HCT116 (cell line): ENCODE measurements at regions not wholly inside any gene's neighbourhood (a gene's known extent, or its start where the extent isn't known, plus 50 kb on each side); places are given as distances from the start of the nearest gene placed in this dataset.

Experiments used
- ATAC-seq: fragments of 200-7000 bp; cut with Tn5 transposase; 2 replicates; pipeline ENCODE4 v1.9.1; 2020; ENCODE audit warnings: mild to moderate bottlenecking, moderate library complexity
- BruUV-seq: library from RNA; stranded (reverse); fragments of 400-500 nt; replicated peaks from 2 replicates; lab custom pipeline; 2021; lab: Mats Ljungman, UMichigan
- CTCF ChIA-PET: fragments of 300-600 bp; sonication (Branson Sonifier 250); formaldehyde crosslinking; loops from one replicate; lab custom pipeline; 2021; ENCODE audit warnings: antibody characterized with exemption; lab: Charles Lee
- POLR2A ChIA-PET: fragments of 300-600, 350-600 bp; sonication (Branson Sonifier 250); formaldehyde crosslinking; loops from one replicate; lab custom pipeline; 2021; ENCODE audit warnings: antibody characterized with exemption; lab: Charles Lee
- RAD21 ChIA-PET, 2 experiments: fragments of 300-600 bp; sonication (Branson Sonifier 250); formaldehyde crosslinking; loops; one replicate each; lab custom pipeline; 2023; ENCODE audit warnings: low total read pairs in 2 of 2; ENCODE audit not compliant: uncharacterized antibody in 2 of 2, unreplicated experiment in 2 of 2, low non-redundant PET in 1 of 2; lab: Charles Lee
- DNase-seq: peaks from one replicate; pipeline ENCODE4 v3.0.0-alpha.2; 2010; ENCODE audit warnings: low read depth, low spot score
- H2AFZ ChIP-seq: fragments of 200-600 bp; shearing (Covaris generic), sonication (generic); 2 replicates; pipeline ENCODE4 v1.6.1; 2017; ENCODE audit warnings: low read depth, mixed run types, mixed read lengths, antibody characterized with exemption, low read length; ENCODE audit not compliant: poor library complexity, severe bottlenecking
- H3K27ac ChIP-seq: 2 replicates; pipeline ENCODE4 v1.5.1; 2012; ENCODE audit warnings: low read depth, low read length
- H3K27me3 ChIP-seq: fragments of 200-600 bp; sonication (generic); 2 replicates; pipeline ENCODE4 v1.6.1; 2016; ENCODE audit warnings: mixed run types, low read length, mixed read lengths; ENCODE audit not compliant: insufficient read depth
- H3K36me3 ChIP-seq, 2 experiments: fragments of 200-500 bp in 1 of 2; fragments of 200-600 bp in 1 of 2; sonication (Bioruptor generic) in 1 of 2; sonication (generic) in 1 of 2; 2 replicates each; pipeline versions ENCODE4 v1.5.1 to v1.6.1; 2014 to 2016; ENCODE audit warnings: low read length in 2 of 2, inconsistent platforms in 1 of 2, mixed read lengths in 1 of 2, mixed run types in 1 of 2; ENCODE audit not compliant: insufficient read depth in 2 of 2, control insufficient read depth in 1 of 2
- H3K4me1 ChIP-seq, 2 experiments: fragments of 200-600 bp in 1 of 2; sonication (generic) in 1 of 2; 2 replicates each; pipeline versions ENCODE4 v1.5.1 to v1.6.1; 2012 to 2017; ENCODE audit warnings: low read length in 2 of 2, inconsistent platforms in 1 of 2, mild to moderate bottlenecking in 1 of 2, mixed read lengths in 1 of 2, mixed run types in 1 of 2, moderate library complexity in 1 of 2; ENCODE audit not compliant: insufficient read depth in 2 of 2, control insufficient read depth in 1 of 2
- H3K4me2 ChIP-seq: fragments of 200-600 bp; sonication (generic); 2 replicates; pipeline ENCODE4 v1.6.1; 2017; ENCODE audit warnings: mixed run types, low read length, mixed read lengths
- H3K4me3 ChIP-seq, 2 experiments: fragments of 200-600 bp in 1 of 2; sonication (generic) in 1 of 2; replicated peaks in 1 of 2; 2 replicates each; pipeline ENCODE4 v1.5.1; 2011 to 2016; ENCODE audit warnings: low read length in 2 of 2, control low read depth in 1 of 2, low read depth in 1 of 2, mild to moderate bottlenecking in 1 of 2, mixed read lengths in 1 of 2, mixed run types in 1 of 2
- H3K79me2 ChIP-seq: fragments of 200-600 bp; sonication (generic); 2 replicates; pipeline ENCODE4 v1.6.1; 2017; ENCODE audit warnings: mild to moderate bottlenecking, mixed run types, low read length, moderate library complexity, mixed read lengths; ENCODE audit not compliant: insufficient read depth
- H3K9ac ChIP-seq: fragments of 200-600 bp; sonication (generic); 2 replicates; pipeline ENCODE4 v1.6.1; 2016; ENCODE audit warnings: low read length, mixed read lengths
- H3K9me2 ChIP-seq: fragments of 200-600 bp; sonication (generic), shearing (Covaris generic); 2 replicates; pipeline ENCODE4 v1.6.1; 2017; ENCODE audit warnings: mixed run types, mild to moderate bottlenecking, moderate library complexity; ENCODE audit not compliant: insufficient read depth
- H3K9me3 ChIP-seq, 2 experiments: fragments of 200-500 bp in 1 of 2; fragments of 200-600 bp in 1 of 2; sonication (Bioruptor generic) in 1 of 2; sonication (generic) in 1 of 2; 2 replicates each; pipeline ENCODE4 v1.6.1; 2014 to 2017; ENCODE audit warnings: low read length in 2 of 2, mixed read lengths in 2 of 2, inconsistent platforms in 1 of 2, low read depth in 1 of 2, mild to moderate bottlenecking in 1 of 2, mixed run types in 1 of 2, moderate library complexity in 1 of 2; ENCODE audit not compliant: control insufficient read depth in 1 of 2, insufficient read depth in 1 of 2
- H4K20me1 ChIP-seq: fragments of 200-600 bp; sonication (generic), shearing (Covaris generic); 2 replicates; pipeline ENCODE4 v1.6.1; 2017; ENCODE audit warnings: mixed run types, mild to moderate bottlenecking, moderate library complexity; ENCODE audit not compliant: insufficient read depth
- CBX3 ChIP-seq: IDR thresholded peaks from 2 replicates; pipeline ENCODE4 v1.6.1; 2012; ENCODE audit warnings: low read depth
- EGR1 ChIP-seq: IDR thresholded peaks from 2 replicates; pipeline ENCODE4 v1.6.1; 2012; ENCODE audit warnings: low read depth
- ELF1 ChIP-seq: IDR thresholded peaks from 2 replicates; pipeline ENCODE4 v1.6.1; 2012; ENCODE audit warnings: low read depth, borderline replicate concordance
- EZH2 ChIP-seq: fragments of 200-600 bp; sonication (generic); IDR thresholded peaks from 2 replicates; pipeline ENCODE4 v1.6.1; 2017; ENCODE audit warnings: antibody characterized with exemption, mixed run types
- EZH2phosphoT487 ChIP-seq: fragments of 200-600 bp; IDR thresholded peaks from 2 replicates; pipeline ENCODE4 v1.6.1; 2018; ENCODE audit warnings: antibody characterized with exemption, borderline replicate concordance
- JUND ChIP-seq: IDR thresholded peaks from 2 replicates; pipeline ENCODE4 v1.6.1; 2012
- POLR2A ChIP-seq: IDR thresholded peaks from 2 replicates; pipeline ENCODE4 v1.7.0; 2011; ENCODE audit warnings: borderline replicate concordance; ENCODE audit not compliant: insufficient read depth, insufficient read length; ENCODE audit errors: extremely low read depth
- POLR2AphosphoS5 ChIP-seq: IDR thresholded peaks from 2 replicates; pipeline ENCODE4 v1.6.1; 2011; ENCODE audit warnings: mild to moderate bottlenecking, low read depth, low read length, moderate library complexity
- RAD21 ChIP-seq: IDR thresholded peaks from 2 replicates; pipeline ENCODE4 v1.6.1; 2012; ENCODE audit warnings: low read depth, mild to moderate bottlenecking
- SIN3A ChIP-seq: IDR thresholded peaks from 2 replicates; pipeline ENCODE4 v1.6.1; 2012; ENCODE audit warnings: low read depth
- SP1 ChIP-seq: IDR thresholded peaks from 2 replicates; pipeline ENCODE4 v1.6.1; 2012; ENCODE audit warnings: low read depth
- SRF ChIP-seq: IDR thresholded peaks from 2 replicates; pipeline ENCODE4 v1.6.1; 2012; ENCODE audit warnings: low read depth
- TCF7L2 ChIP-seq: IDR thresholded peaks from 2 replicates; pipeline ENCODE4 v1.7.0; 2011; ENCODE audit warnings: borderline replicate concordance, inconsistent platforms; ENCODE audit not compliant: insufficient read depth, insufficient read length; ENCODE audit errors: extremely low read depth
- YY1 ChIP-seq: IDR thresholded peaks from 2 replicates; pipeline ENCODE4 v1.6.1; 2011; ENCODE audit warnings: low read length, low read depth, moderate library complexity, mild to moderate bottlenecking; ENCODE audit not compliant: insufficient replicate concordance; ENCODE audit errors: extremely low read depth
- ZFX ChIP-seq: fragments of 450-650 bp; IDR thresholded peaks from 2 replicates; pipeline ENCODE4 v1.6.1; 2017
- ZNF274 ChIP-seq: fragments of 200-500 bp; sonication (Bioruptor generic); IDR thresholded peaks from 2 replicates; pipeline ENCODE4 v1.6.1; 2014; ENCODE audit warnings: mild to moderate bottlenecking, low read depth, low read length, inconsistent platforms
- intact Hi-C: fragments of 100-400 bp; cut with micrococcal nuclease; formaldehyde crosslinking; loops from 2 replicates; pipeline ENCODE4 v1.10.0; 2022
- TF ChIP-seq, protein P1 (sequence below): IDR thresholded peaks from 2 replicates; pipeline ENCODE4 v1.6.1; 2012
- TF ChIP-seq, protein P2 (sequence below): IDR thresholded peaks from 2 replicates; pipeline ENCODE4 v1.6.1; 2012
- TF ChIP-seq, protein P3 (sequence below): IDR thresholded peaks from 2 replicates; pipeline ENCODE4 v1.6.1; 2012; ENCODE audit warnings: low read depth

DNA sequence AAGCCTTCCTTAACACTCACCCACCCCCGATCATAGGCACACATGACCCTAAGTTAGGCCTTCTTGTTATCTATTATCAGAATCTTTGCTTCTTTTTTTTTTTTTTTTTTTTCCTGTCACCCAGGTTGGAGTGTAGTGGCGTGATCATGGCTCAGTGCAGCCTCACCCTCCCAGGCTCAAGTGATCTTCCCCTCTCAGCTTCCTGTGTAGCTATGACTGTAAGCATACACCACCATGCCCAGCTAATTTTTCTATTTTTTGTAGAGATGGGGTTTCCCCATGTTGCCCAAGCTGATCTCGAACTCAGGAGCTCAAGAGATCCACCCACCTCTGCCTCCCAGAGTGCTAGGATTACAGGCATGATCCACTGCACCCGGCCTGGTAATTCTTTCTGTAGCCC lies 328.7 kb downstream of the NR4A2 start:
- POLR2A ChIA-PET = no interaction called here

DNA sequence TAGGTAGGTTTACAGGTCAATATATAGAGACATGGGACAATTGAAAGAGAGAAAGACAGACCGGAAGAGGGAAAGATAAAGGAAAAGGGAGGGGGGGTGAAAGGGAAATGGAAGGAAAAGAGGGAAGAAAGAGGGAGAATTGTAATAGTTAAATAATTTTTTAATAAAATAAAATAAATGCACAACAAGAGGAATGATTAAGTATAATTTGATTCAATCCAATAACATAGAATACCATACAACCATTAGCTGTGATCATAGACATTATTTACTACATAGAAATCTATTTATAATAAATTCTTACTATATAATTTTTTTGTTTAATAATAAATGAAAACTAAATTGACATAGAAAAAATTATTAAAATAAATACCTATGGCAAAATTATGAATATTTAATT lies 330.7 kb downstream of the NR4A2 start:
- no TSS peak for BruUV-seq
- no peak overlapping the region for H3K9ac ChIP-seq
- H3K79me2 ChIP-seq = no peaks in the 10 kb centered on the region
- no peaks in the 10 kb centered on the region for H3K27me3 ChIP-seq
- no peak overlapping the region for H3K27ac ChIP-seq
- H3K36me3 ChIP-seq = no peaks in the 10 kb centered on the region
- no peak for DNase-seq
- ATAC-seq = no peak
- no peak overlapping the region for H3K4me3 ChIP-seq
- no peaks in the 10 kb centered on the region for H4K20me1 ChIP-seq
- no peak for TF ChIP-seq SIN3A
- TF ChIP-seq ZNF274 = no peak
- TF ChIP-seq JUND = no peak
- no peak for TF ChIP-seq SP1
- no peak for TF ChIP-seq YY1
- no peak for TF ChIP-seq TCF7L2
- TF ChIP-seq POLR2A = no peak
- no peak for TF ChIP-seq EZH2
- TF ChIP-seq, protein P1, sequence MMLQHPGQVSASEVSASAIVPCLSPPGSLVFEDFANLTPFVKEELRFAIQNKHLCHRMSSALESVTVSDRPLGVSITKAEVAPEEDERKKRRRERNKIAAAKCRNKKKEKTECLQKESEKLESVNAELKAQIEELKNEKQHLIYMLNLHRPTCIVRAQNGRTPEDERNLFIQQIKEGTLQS = no peak
- TF ChIP-seq POLR2AphosphoS5 = no peak
- TF ChIP-seq ZFX = no peak
- TF ChIP-seq EGR1 = no peak
- no peak for TF ChIP-seq SRF
- TF ChIP-seq CBX3 = no peak
- TF ChIP-seq, protein P2, sequence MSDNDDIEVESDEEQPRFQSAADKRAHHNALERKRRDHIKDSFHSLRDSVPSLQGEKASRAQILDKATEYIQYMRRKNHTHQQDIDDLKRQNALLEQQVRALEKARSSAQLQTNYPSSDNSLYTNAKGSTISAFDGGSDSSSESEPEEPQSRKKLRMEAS = no peak
- no peak for TF ChIP-seq RAD21
- TF ChIP-seq ELF1 = no peak
- TF ChIP-seq, protein P3, sequence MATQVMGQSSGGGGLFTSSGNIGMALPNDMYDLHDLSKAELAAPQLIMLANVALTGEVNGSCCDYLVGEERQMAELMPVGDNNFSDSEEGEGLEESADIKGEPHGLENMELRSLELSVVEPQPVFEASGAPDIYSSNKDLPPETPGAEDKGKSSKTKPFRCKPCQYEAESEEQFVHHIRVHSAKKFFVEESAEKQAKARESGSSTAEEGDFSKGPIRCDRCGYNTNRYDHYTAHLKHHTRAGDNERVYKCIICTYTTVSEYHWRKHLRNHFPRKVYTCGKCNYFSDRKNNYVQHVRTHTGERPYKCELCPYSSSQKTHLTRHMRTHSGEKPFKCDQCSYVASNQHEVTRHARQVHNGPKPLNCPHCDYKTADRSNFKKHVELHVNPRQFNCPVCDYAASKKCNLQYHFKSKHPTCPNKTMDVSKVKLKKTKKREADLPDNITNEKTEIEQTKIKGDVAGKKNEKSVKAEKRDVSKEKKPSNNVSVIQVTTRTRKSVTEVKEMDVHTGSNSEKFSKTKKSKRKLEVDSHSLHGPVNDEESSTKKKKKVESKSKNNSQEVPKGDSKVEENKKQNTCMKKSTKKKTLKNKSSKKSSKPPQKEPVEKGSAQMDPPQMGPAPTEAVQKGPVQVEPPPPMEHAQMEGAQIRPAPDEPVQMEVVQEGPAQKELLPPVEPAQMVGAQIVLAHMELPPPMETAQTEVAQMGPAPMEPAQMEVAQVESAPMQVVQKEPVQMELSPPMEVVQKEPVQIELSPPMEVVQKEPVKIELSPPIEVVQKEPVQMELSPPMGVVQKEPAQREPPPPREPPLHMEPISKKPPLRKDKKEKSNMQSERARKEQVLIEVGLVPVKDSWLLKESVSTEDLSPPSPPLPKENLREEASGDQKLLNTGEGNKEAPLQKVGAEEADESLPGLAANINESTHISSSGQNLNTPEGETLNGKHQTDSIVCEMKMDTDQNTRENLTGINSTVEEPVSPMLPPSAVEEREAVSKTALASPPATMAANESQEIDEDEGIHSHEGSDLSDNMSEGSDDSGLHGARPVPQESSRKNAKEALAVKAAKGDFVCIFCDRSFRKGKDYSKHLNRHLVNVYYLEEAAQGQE = no peak
- no peak for TF ChIP-seq EZH2phosphoT487
- ChIA-PET RAD21 (no interaction called here), CTCF (no interaction called here), POLR2A (no interaction called here)
- no peaks in the 10 kb centered on the region for H3K4me1 ChIP-seq
- H2AFZ ChIP-seq = no peak overlapping the region
- H3K4me2 ChIP-seq = no peak overlapping the region
- H3K9me2 ChIP-seq = no peaks in the 10 kb centered on the region
- H3K9me3 ChIP-seq = no peaks in the 10 kb centered on the region
- intact Hi-C loops = no loop called here

More for the DNA sequence above, 328.7 kb downstream of the NR4A2 start:
- Histone ChIP-seq H3K4me1 (no peaks in the 10 kb centered on the region), H3K9ac (no peak overlapping the region), H3K27me3 (no peaks in the 10 kb centered on the region), H3K9me3 (no peaks in the 10 kb centered on the region), H3K4me3 (no peak overlapping the region), H3K79me2 (no peaks in the 10 kb centered on the region), H3K36me3 (no peaks in the 10 kb centered on the region), H2AFZ (no peak overlapping the region), H4K20me1 (no peaks in the 10 kb centered on the region), H3K9me2 (no peaks in the 10 kb centered on the region), H3K27ac (no peak overlapping the region), H3K4me2 (no peak overlapping the region)
- no peak for ATAC-seq
- DNase-seq = no peak
- intact Hi-C loops = no loop called here
- RAD21 ChIA-PET = no interaction called here
- CTCF ChIA-PET = no interaction called here
- no TSS peak for BruUV-seq
- TF ChIP-seq EGR1 (no peak), SP1 (no peak), EZH2phosphoT487 (no peak)
